WTC11 (cell line): ENCODE measurements at regions not wholly inside any gene's neighbourhood (a gene's known extent, or its start where the extent isn't known, plus 50 kb on each side); places are given as distances from the start of the nearest gene placed in this dataset.
A peak's percentile ranks its signal among the peaks of the same experiment; 100 is the strongest.

Experiments used
- ATAC-seq: fragments of 200-7000 bp; cut with Tn5 transposase; 2 replicates; pipeline ENCODE4 v1.10.0; 2021; ENCODE audit warnings: mild to moderate bottlenecking, moderate library complexity
- CTCF ChIA-PET: fragments of 300-600 bp; sonication (Branson Sonifier 250); formaldehyde crosslinking; loops from one replicate; lab custom pipeline; 2021; ENCODE audit warnings: antibody characterized with exemption; lab: Charles Lee
- POLR2A ChIA-PET: fragments of 350-600 bp; sonication (Branson Sonifier 250); formaldehyde crosslinking; loops from one replicate; lab custom pipeline; 2021; ENCODE audit warnings: antibody characterized with exemption; lab: Charles Lee
- DNase-seq: peaks from one replicate; pipeline ENCODE4 v3.0.0; 2021; ENCODE audit warnings: low spot score
- H3K27ac Mint-ChIP-seq: 2 replicates; pipeline ENCODE4 v1.8.0; 2021; ENCODE audit warnings: mixed read lengths
- H3K27me3 Mint-ChIP-seq: 2 replicates; pipeline ENCODE4 v1.8.0; 2021; ENCODE audit warnings: low read depth, mild to moderate bottlenecking, moderate library complexity, mixed read lengths
- H3K36me3 Mint-ChIP-seq: 2 replicates; pipeline ENCODE4 v1.8.0; 2021; ENCODE audit warnings: mixed read lengths
- H3K4me1 Mint-ChIP-seq: 2 replicates; pipeline ENCODE4 v1.8.0; 2022; ENCODE audit warnings: mixed read lengths
- H3K4me3 Mint-ChIP-seq: 2 replicates; pipeline ENCODE4 v1.8.0; 2021; ENCODE audit warnings: mild to moderate bottlenecking, moderate library complexity, mixed read lengths
- H3K9me3 Mint-ChIP-seq: 2 replicates; pipeline ENCODE4 v1.8.0; 2021; ENCODE audit warnings: mixed read lengths
- AR ChIP-seq: fragments of 250-450 bp; sonication (Bioruptor Pico); IDR thresholded peaks from 2 replicates; pipeline ENCODE4 v1.9.0; 2021; ENCODE audit warnings: mild to moderate bottlenecking
- E2F4 ChIP-seq: sonication (generic); formaldehyde crosslinking; IDR thresholded peaks from 2 replicates; pipeline ENCODE4 v1.8.1; 2022; ENCODE audit warnings: low read depth, mild to moderate bottlenecking, moderate library complexity, missing genetic modification reagents, borderline replicate concordance
- EMX1 ChIP-seq: fragments of 250-450 bp; sonication (Bioruptor Pico); IDR thresholded peaks from 2 replicates; pipeline ENCODE4 v1.8.0; 2021; ENCODE audit warnings: mild to moderate bottlenecking
- FOXP4 ChIP-seq: sonication (generic); formaldehyde crosslinking; IDR thresholded peaks from 2 replicates; pipeline ENCODE4 v1.8.0; 2022; ENCODE audit warnings: mild to moderate bottlenecking, missing genetic modification reagents
- JAZF1 ChIP-seq: fragments of 250-450 bp; sonication (Bioruptor Pico); IDR thresholded peaks from 2 replicates; pipeline ENCODE4 v1.9.0; 2021; ENCODE audit warnings: moderate library complexity, mild to moderate bottlenecking, inconsistent platforms
- JUN ChIP-seq: sonication (generic); formaldehyde crosslinking; IDR thresholded peaks from 2 replicates; pipeline ENCODE4 v1.8.0; 2023; ENCODE audit warnings: mild to moderate bottlenecking, missing genetic modification reagents
- MXD4 ChIP-seq: fragments of 250-450 bp; sonication (Bioruptor Pico); IDR thresholded peaks from 2 replicates; pipeline ENCODE4 v1.8.0; 2021; ENCODE audit warnings: mild to moderate bottlenecking, moderate library complexity, borderline replicate concordance
- NFE2L1 ChIP-seq: sonication (generic); formaldehyde crosslinking; IDR thresholded peaks from 2 replicates; pipeline ENCODE4 v1.8.1; 2023; ENCODE audit warnings: missing genetic modification reagents
- PRDM15 ChIP-seq: sonication (generic); formaldehyde crosslinking; IDR thresholded peaks from 2 replicates; pipeline ENCODE4 v1.8.0; 2022; ENCODE audit warnings: missing genetic modification reagents
- PREB ChIP-seq: sonication (generic); formaldehyde crosslinking; IDR thresholded peaks from 2 replicates; pipeline ENCODE4 v1.8.1; 2022; ENCODE audit warnings: mild to moderate bottlenecking, missing genetic modification reagents, moderate library complexity, borderline replicate concordance
- PRRX2 ChIP-seq: fragments of 250-450 bp; sonication (Bioruptor Pico); IDR thresholded peaks from 2 replicates; pipeline ENCODE4 v1.8.0; 2021; ENCODE audit warnings: mild to moderate bottlenecking
- RELA ChIP-seq: sonication (generic); formaldehyde crosslinking; IDR thresholded peaks from 2 replicates; pipeline ENCODE4 v1.8.1; 2022; ENCODE audit warnings: missing genetic modification reagents, mild to moderate bottlenecking, borderline replicate concordance
- TCF7 ChIP-seq: sonication (generic); formaldehyde crosslinking; IDR thresholded peaks from 2 replicates; pipeline ENCODE4 v1.8.0; 2022; ENCODE audit warnings: mild to moderate bottlenecking, low read depth, missing genetic modification reagents, moderate library complexity
- TEAD1 ChIP-seq: sonication (generic); formaldehyde crosslinking; IDR thresholded peaks from 2 replicates; pipeline ENCODE4 v1.8.0; 2022; ENCODE audit warnings: mild to moderate bottlenecking, missing genetic modification reagents
- USF1 ChIP-seq: sonication (generic); formaldehyde crosslinking; IDR thresholded peaks from 2 replicates; pipeline ENCODE4 v1.8.0; 2022; ENCODE audit warnings: mild to moderate bottlenecking, missing genetic modification reagents
- ZNF512 ChIP-seq: sonication (generic); formaldehyde crosslinking; IDR thresholded peaks from 2 replicates; pipeline ENCODE4 v1.8.1; 2022; ENCODE audit warnings: missing genetic modification reagents, borderline replicate concordance

GRCh38 chr10:21032587-21033319 lies 135.6 kb upstream of the NEBL start:
- TF ChIP-seq RELA (CRISPR knock-in tag) (no peak), E2F4 (CRISPR knock-in tag) (no peak), MXD4 (CRISPR knock-in tag) (no peak)
- ATAC-seq (no peak), DNase-seq (no peak)
- no peak overlapping the region for H3K27ac Mint-ChIP-seq
- peaks cover 2% of the 10 kb centered on the region; the same call in 1 of the 2 replicates for H3K4me1 Mint-ChIP-seq
- peaks cover 21% of the 10 kb centered on the region for H3K9me3 Mint-ChIP-seq
- ChIA-PET POLR2A (no interaction called here), CTCF (no interaction called here)
- H3K27me3 Mint-ChIP-seq: no peaks in the 10 kb centered on the region
- H3K4me3 Mint-ChIP-seq: no peak overlapping the region
- H3K36me3 Mint-ChIP-seq: peaks cover 2% of the 10 kb centered on the region; the same call in 1 of the 2 replicates

- TF ChIP-seq JUN (no peak), MXD4 (CRISPR knock-in tag) (no peak), NFE2L1 (CRISPR knock-in tag) (no peak), PRRX2 (CRISPR knock-in tag) (no peak), JAZF1 (CRISPR knock-in tag) (no peak), TEAD1 (no peak), EMX1 (CRISPR knock-in tag) (no peak), TCF7 (CRISPR knock-in tag) (no peak), PREB (no peak), PRDM15 (CRISPR knock-in tag) (no peak), FOXP4 (no peak), ZNF512 (CRISPR knock-in tag) (no peak), AR (CRISPR knock-in tag) (no peak), USF1 (CRISPR knock-in tag) (no peak)
- no peak overlapping the region for H3K4me3 Mint-ChIP-seq
- no peaks in the 10 kb centered on the region for H3K4me1 Mint-ChIP-seq
- ATAC-seq (peak; percentile 43; the same call in 1 of the 2 replicates), DNase-seq (no peak)
- CTCF ChIA-PET: interaction anchor here (1.3 kb wide), 1 partner anchor 11 kb away, joined by 3 read pairs; no protein-coding TSS in a partner anchor
- POLR2A ChIA-PET: no interaction called here
- H3K27ac Mint-ChIP-seq: no peak overlapping the region
- H3K36me3 Mint-ChIP-seq: peaks cover 2% of the 10 kb centered on the region; the same call in 1 of the 2 replicates
- H3K27me3 Mint-ChIP-seq: no peaks in the 10 kb centered on the region
- peaks cover 21% of the 10 kb centered on the region for H3K9me3 Mint-ChIP-seq
These were observed 134.2 kb upstream of the NEBL start for GRCh38 chr10:21031232-21031795.
